OCI-LY1 (cell line): ENCODE measurements at regions not wholly inside any gene's neighbourhood (a gene's known extent, or its start where the extent isn't known, plus 50 kb on each side); places are given as distances from the start of the nearest gene placed in this dataset.
"Not testable (repeated sequence)": the region's sequence is repeated elsewhere in the genome, so short reads cannot be mapped to it uniquely, and the experiment has no call there.

Experiments used
- H2AFZ ChIP-seq: fragments of 200-600 bp; sonication (generic), shearing (Covaris generic); 2 replicates; pipeline ENCODE4 v1.6.0; 2014; ENCODE audit warnings: antibody characterized with exemption, mild to moderate bottlenecking, low read length
- H3F3A ChIP-seq: fragments of 200-600 bp; sonication (generic), shearing (Covaris generic); 2 replicates; pipeline ENCODE4 v1.6.0; 2014; ENCODE audit warnings: mild to moderate bottlenecking, antibody characterized with exemption, low read length, moderate library complexity; ENCODE audit not compliant: insufficient read depth
- H3K27ac ChIP-seq: fragments of 200-600 bp; sonication (generic); 2 replicates; pipeline ENCODE4 v1.5.1; 2014; ENCODE audit warnings: low read length, mixed run types, mild to moderate bottlenecking, low read depth; ENCODE audit not compliant: poor library complexity, severe bottlenecking
- H3K27me3 ChIP-seq: fragments of 200-600 bp; sonication (generic); 2 replicates; pipeline ENCODE4 v1.6.0; 2014; ENCODE audit warnings: antibody characterized with exemption, mild to moderate bottlenecking, low read length, moderate library complexity; ENCODE audit not compliant: insufficient read depth
- H3K36me3 ChIP-seq: fragments of 200-600 bp; sonication (generic); 2 replicates; pipeline ENCODE4 v1.6.1; 2014; ENCODE audit warnings: mild to moderate bottlenecking, antibody characterized with exemption, low read length, moderate library complexity, mixed read lengths; ENCODE audit not compliant: insufficient read depth
- H3K4me1 ChIP-seq: fragments of 200-600 bp; sonication (generic); 2 replicates; pipeline ENCODE4 v1.5.1; 2014; ENCODE audit warnings: mild to moderate bottlenecking, low read length, moderate library complexity; ENCODE audit not compliant: insufficient read depth, severe bottlenecking
- H3K4me2 ChIP-seq: fragments of 200-600 bp; sonication (generic), shearing (Covaris generic); 2 replicates; pipeline ENCODE4 v1.6.1; 2014; ENCODE audit warnings: low read length
- H3K4me3 ChIP-seq: fragments of 200-600 bp; sonication (generic); 2 replicates; pipeline ENCODE4 v1.5.1; 2014; ENCODE audit warnings: low read length, low read depth, mild to moderate bottlenecking, mixed read lengths; ENCODE audit not compliant: poor library complexity, severe bottlenecking
- H3K79me2 ChIP-seq: fragments of 200-600 bp; shearing (Covaris generic); 2 replicates; pipeline ENCODE4 v1.6.1; 2016; ENCODE audit warnings: mixed run types, low read length, mixed read lengths; ENCODE audit not compliant: insufficient read depth
- H3K9ac ChIP-seq: fragments of 200-600 bp; sonication (generic), shearing (Covaris generic); 2 replicates; pipeline ENCODE4 v1.6.1; 2014; ENCODE audit warnings: mild to moderate bottlenecking, low read length, mixed read lengths
- H3K9me2 ChIP-seq: fragments of 200-600 bp; sonication (generic), shearing (Covaris generic); 2 replicates; pipeline ENCODE4 v1.6.1; 2014; ENCODE audit warnings: low read depth, mild to moderate bottlenecking, low read length, mixed read lengths
- H3K9me3 ChIP-seq: fragments of 200-600 bp; shearing (Covaris generic); 2 replicates; pipeline ENCODE4 v1.6.1; 2014; ENCODE audit warnings: low read length, mixed read lengths
- H4K20me1 ChIP-seq: fragments of 200-600 bp; sonication (generic), shearing (Covaris generic); 2 replicates; pipeline ENCODE4 v1.6.0; 2016; ENCODE audit warnings: mild to moderate bottlenecking, low read length; ENCODE audit not compliant: insufficient read depth
- EZH2 ChIP-seq: fragments of 200-600 bp; sonication (generic), shearing (Covaris generic); IDR thresholded peaks from 2 replicates; pipeline ENCODE4 v1.8.0; 2017; ENCODE audit warnings: borderline replicate concordance, mixed run types, mild to moderate bottlenecking, antibody characterized with exemption, low read length, moderate library complexity, mixed read lengths
- TF ChIP-seq, protein P1 (sequence below): fragments of 200-600 bp; sonication (generic), shearing (Covaris generic); IDR thresholded peaks from 2 replicates; pipeline ENCODE4 v1.5.1; 2017; ENCODE audit warnings: mild to moderate bottlenecking, antibody characterized with exemption, low read length, moderate library complexity, mixed read lengths

DNA sequence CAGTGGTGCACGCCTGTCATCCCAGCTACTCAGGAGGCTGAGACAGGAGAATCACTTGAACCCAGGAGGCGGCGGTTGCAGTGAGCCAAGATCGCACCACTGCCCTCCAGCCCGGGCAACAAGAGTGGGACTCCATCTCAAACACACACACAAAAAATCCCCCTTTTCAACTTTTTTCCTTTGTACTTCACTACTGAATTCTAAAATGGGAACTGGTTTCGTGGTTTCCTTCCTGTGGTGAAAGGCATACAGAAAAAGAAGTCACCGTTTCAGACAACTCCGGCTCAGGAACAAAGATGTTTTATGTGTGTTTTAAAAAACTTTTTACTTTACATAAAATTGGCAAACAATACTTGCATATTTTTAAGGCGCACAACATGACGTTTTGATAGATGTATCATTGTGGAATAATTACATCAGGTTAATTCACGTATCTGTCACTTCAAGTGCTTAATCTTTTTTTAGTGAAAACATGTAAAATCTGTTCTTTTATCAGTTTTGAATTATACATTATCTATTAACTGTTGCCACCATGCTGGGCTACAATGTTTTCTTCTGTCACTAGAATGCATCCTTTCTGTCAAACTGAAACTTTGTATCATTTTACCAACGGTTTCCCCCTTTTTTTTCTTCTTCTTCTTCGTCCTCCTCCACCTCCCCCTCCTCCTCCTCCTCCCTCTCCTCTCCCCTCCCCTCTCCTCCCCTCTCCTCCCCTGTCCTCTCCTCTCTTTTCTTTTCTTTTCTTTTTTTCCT lies 186.0 kb downstream of the CRLF2 start:
- TF ChIP-seq EZH2, result no peak
- TF ChIP-seq, protein P1, sequence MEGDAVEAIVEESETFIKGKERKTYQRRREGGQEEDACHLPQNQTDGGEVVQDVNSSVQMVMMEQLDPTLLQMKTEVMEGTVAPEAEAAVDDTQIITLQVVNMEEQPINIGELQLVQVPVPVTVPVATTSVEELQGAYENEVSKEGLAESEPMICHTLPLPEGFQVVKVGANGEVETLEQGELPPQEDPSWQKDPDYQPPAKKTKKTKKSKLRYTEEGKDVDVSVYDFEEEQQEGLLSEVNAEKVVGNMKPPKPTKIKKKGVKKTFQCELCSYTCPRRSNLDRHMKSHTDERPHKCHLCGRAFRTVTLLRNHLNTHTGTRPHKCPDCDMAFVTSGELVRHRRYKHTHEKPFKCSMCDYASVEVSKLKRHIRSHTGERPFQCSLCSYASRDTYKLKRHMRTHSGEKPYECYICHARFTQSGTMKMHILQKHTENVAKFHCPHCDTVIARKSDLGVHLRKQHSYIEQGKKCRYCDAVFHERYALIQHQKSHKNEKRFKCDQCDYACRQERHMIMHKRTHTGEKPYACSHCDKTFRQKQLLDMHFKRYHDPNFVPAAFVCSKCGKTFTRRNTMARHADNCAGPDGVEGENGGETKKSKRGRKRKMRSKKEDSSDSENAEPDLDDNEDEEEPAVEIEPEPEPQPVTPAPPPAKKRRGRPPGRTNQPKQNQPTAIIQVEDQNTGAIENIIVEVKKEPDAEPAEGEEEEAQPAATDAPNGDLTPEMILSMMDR, result no peak
- H3K27ac ChIP-seq, result no peak overlapping the region
- H3K79me2 ChIP-seq, result no peaks in the 10 kb centered on the region
- no peaks in the 10 kb centered on the region for H3F3A ChIP-seq
- H3K4me1 ChIP-seq, result no peaks in the 10 kb centered on the region
- H3K4me3 ChIP-seq, result no peak overlapping the region
- H3K9me3 ChIP-seq, result no peaks in the 10 kb centered on the region
- H3K9ac ChIP-seq, result no peak overlapping the region
- H2AFZ ChIP-seq, result no peak overlapping the region
- H3K9me2 ChIP-seq, result no peaks in the 10 kb centered on the region
- H3K27me3 ChIP-seq, result no peaks in the 10 kb centered on the region
- H3K4me2 ChIP-seq, result no peak overlapping the region
- H3K36me3 ChIP-seq, result no peaks in the 10 kb centered on the region
- no peaks in the 10 kb centered on the region for H4K20me1 ChIP-seq

- Histone ChIP-seq H3F3A (no peaks in the 10 kb centered on the region), H3K4me3 (no peak overlapping the region), H3K9ac (no peak overlapping the region), H3K79me2 (no peaks in the 10 kb centered on the region), H3K27ac (no peak overlapping the region), H4K20me1 (no peaks in the 10 kb centered on the region), H3K36me3 (no peaks in the 10 kb centered on the region), H3K9me2 (no peaks in the 10 kb centered on the region), H2AFZ (no peak overlapping the region), H3K4me1 (no peaks in the 10 kb centered on the region), H3K9me3 (no peaks in the 10 kb centered on the region), H3K4me2 (no peak overlapping the region), H3K27me3 (no peaks in the 10 kb centered on the region)
- no peak for TF ChIP-seq EZH2
- TF ChIP-seq, protein P1, result no peak
Measured at GRCh38 chrX:1025413-1025812, 187.0 kb downstream of the CRLF2 start.

DNA sequence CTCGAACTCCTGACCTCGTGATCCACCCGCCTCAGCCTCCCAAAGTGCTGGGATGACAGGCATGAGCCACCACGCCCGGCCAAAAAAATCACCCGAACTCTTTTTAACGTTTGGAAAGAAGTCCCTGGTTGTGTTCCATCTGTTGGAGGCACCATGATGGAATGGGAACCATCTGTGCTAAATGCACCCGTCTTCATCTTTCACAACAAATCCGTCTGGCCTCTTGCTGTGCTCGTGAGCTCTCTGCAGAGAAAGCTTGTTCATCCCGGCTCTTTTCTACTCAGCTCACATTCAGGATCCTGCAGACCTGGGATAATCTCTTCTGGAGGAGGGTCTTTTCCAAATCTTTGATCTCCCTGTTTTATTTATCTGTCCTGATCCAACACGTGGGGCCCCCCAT lies 188.8 kb downstream of the CRLF2 start:
- Histone ChIP-seq H3K9me2 (no peaks in the 10 kb centered on the region), H3F3A (no peaks in the 10 kb centered on the region), H3K4me2 (no peak overlapping the region), H4K20me1 (no peaks in the 10 kb centered on the region), H3K27me3 (no peaks in the 10 kb centered on the region), H3K79me2 (no peaks in the 10 kb centered on the region), H3K4me1 (no peaks in the 10 kb centered on the region), H3K27ac (no peak overlapping the region), H3K9ac (no peak overlapping the region), H3K4me3 (no peak overlapping the region), H3K9me3 (no peaks in the 10 kb centered on the region), H2AFZ (no peak overlapping the region), H3K36me3 (no peaks in the 10 kb centered on the region)
- TF ChIP-seq, protein P1, result no peak
- TF ChIP-seq EZH2, result no peak

DNA sequence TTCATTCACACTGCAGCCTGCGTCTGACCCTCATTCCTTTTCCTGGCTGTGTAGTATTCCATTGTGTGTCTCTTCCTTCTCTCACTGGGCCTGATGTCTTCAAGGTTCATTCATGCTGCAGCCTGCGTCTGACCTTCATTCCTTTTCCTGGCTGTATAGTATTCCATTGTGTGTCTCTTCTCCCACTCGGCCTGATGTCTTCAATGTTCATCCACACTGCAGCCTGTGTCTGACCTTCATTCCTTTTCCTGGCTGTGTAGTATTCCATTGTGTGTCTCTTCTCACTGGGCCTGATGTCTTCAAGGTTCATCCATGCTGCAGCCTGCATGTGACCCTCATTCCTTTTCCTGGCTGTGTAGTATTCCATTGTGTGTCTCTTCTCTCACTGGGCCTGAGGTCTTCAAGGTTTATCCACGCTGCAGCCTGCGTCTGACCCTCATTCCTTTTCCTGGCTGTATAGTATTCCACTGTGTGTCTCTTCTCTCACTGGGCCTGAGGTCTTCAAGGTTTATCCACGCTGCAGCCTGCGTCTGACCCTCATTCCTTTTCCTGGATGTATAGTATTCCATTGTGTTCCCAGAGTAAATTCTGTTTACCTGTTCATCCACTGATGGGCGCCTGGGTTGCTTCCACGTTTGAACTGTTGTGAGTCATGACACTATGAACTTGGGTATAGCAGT lies 191.0 kb downstream of the CRLF2 start:
- H3K27me3 ChIP-seq, H3K4me2 ChIP-seq, H2AFZ ChIP-seq, H3K9ac ChIP-seq, H3K79me2 ChIP-seq, H4K20me1 ChIP-seq, H3K36me3 ChIP-seq, H3K4me3 ChIP-seq, H3K27ac ChIP-seq, H3K4me1 ChIP-seq, H3F3A ChIP-seq, H3K9me3 ChIP-seq, H3K9me2 ChIP-seq: not testable (repeated sequence)
